HG02763 (cell line): ENCODE measurements at regions not wholly inside any gene's neighbourhood (a gene's known extent, or its start where the extent isn't known, plus 50 kb on each side); places are given as distances from the start of the nearest gene placed in this dataset.
"Not testable (repeated sequence)": the region's sequence is repeated elsewhere in the genome, so short reads cannot be mapped to it uniquely, and the experiment has no call there.

ENCODE experiments used
- ATAC-seq: cut with Tn5 transposase; IDR thresholded peaks from one replicate; pipeline ENCODE4 v1.9.1; 2021; ENCODE audit warnings: mild to moderate bottlenecking, moderate library complexity; ENCODE audit not compliant: unreplicated experiment

GRCh38 chr4:105023668-105024055 lies 123.0 kb upstream of the TET2 start:
- no peak for ATAC-seq

GRCh38 chr4:105025263-105026017 lies 121.2 kb upstream of the TET2 start:
- ATAC-seq, result no peak

GRCh38 chr4:105036991-105037390 lies 109.7 kb upstream of the TET2 start:
- no peak for ATAC-seq

GRCh38 chr4:105042451-105042850 lies 104.2 kb upstream of the TET2 start:
- ATAC-seq, result no peak

GRCh38 chr4:105050896-105051295 lies 95.8 kb upstream of the TET2 start:
- no peak for ATAC-seq

GRCh38 chr4:105057370-105058105 lies 89.1 kb upstream of the TET2 start:
- ATAC-seq, result no peak

GRCh38 chr4:105058177-105058812 lies 88.4 kb upstream of the TET2 start:
- no peak for ATAC-seq

GRCh38 chr4:105059337-105059736 lies 87.3 kb upstream of the TET2 start:
- peak; percentile 21 for ATAC-seq

- ATAC-seq, result peak; percentile 85
These were observed 86.0 kb upstream of the TET2 start for GRCh38 chr4:105060628-105061027.

- peak; percentile 25 for ATAC-seq
These were observed 85.5 kb upstream of the TET2 start for GRCh38 chr4:105061136-105061696.

- ATAC-seq, result no peak
These were observed 84.9 kb upstream of the TET2 start for GRCh38 chr4:105061731-105062130.

GRCh38 chr4:105066401-105066800 lies 80.3 kb upstream of the TET2 start:
- ATAC-seq, result no peak

GRCh38 chr4:105067431-105067830 lies 79.2 kb upstream of the TET2 start:
- ATAC-seq, result no peak

GRCh38 chr4:105067946-105068345 lies 78.7 kb upstream of the TET2 start:
- ATAC-seq, result no peak

GRCh38 chr4:105068516-105068915 lies 78.2 kb upstream of the TET2 start:
- ATAC-seq, result no peak

- not testable (repeated sequence) for ATAC-seq
These were observed 74.6 kb upstream of the TET2 start for GRCh38 chr4:105072095-105072494.

GRCh38 chr4:105074097-105074496 lies 72.6 kb upstream of the TET2 start:
- ATAC-seq, result no peak

- no peak for ATAC-seq
These were observed 71.6 kb upstream of the TET2 start for GRCh38 chr4:105075045-105075444.

- no peak for ATAC-seq
These were observed 58.4 kb upstream of the TET2 start for GRCh38 chr4:105088110-105088879.

- no peak for ATAC-seq
These were observed 54.3 kb upstream of the TET2 start for GRCh38 chr4:105092356-105092755.

GRCh38 chr4:105092768-105093167 lies 53.9 kb upstream of the TET2 start:
- ATAC-seq, result no peak
